Lung (tissue), 11 donors: ENCODE measurements at regions not wholly inside any gene's neighbourhood (a gene's known extent, or its start where the extent isn't known, plus 50 kb on each side); places are given as distances from the start of the nearest gene placed in this dataset.

Experiments
- ATAC-seq: fragments of 200-7000 bp; cut with Tn5 transposase; one replicate; pipeline ENCODE4 v1.9.1; 2020; ENCODE audit warnings: moderate number of reproducible peaks; ENCODE audit not compliant: insufficient read depth, low FRiP score
- DNase-seq, 3 donors: peaks; one replicate each; pipeline ENCODE4 v3.0.0-alpha.2; 2013 to 2017
- H3K27ac ChIP-seq, 2 donors: one replicate each; pipeline ENCODE4 v1.5.1; 2013; ENCODE audit warnings: mild to moderate bottlenecking in 2 of 2, moderate library complexity in 2 of 2, control low read depth in 1 of 2, inconsistent platforms in 1 of 2, low read depth in 1 of 2, low read length in 1 of 2
- H3K27me3 ChIP-seq, 3 donors: one replicate each; pipeline ENCODE4 v1.5.1; 2013; ENCODE audit warnings: low read length in 2 of 3; ENCODE audit not compliant: control insufficient read depth in 3 of 3, insufficient read depth in 3 of 3
- H3K36me3 ChIP-seq, 4 donors: one replicate each; pipeline ENCODE4 v1.5.1; 2013; ENCODE audit warnings: low read length in 4 of 4, mild to moderate bottlenecking in 1 of 4, moderate library complexity in 1 of 4; ENCODE audit not compliant: control insufficient read depth in 4 of 4, insufficient read depth in 4 of 4
- H3K4me1 ChIP-seq, 5 donors: one replicate each; pipeline ENCODE4 v1.5.1; 2013; ENCODE audit warnings: low read length in 5 of 5, mild to moderate bottlenecking in 2 of 5, moderate library complexity in 1 of 5; ENCODE audit not compliant: control insufficient read depth in 5 of 5, insufficient read depth in 5 of 5
- H3K4me3 ChIP-seq: one replicate; pipeline ENCODE4 v1.5.1; 2013; ENCODE audit warnings: mild to moderate bottlenecking, control low read depth, moderate library complexity
- H3K9ac ChIP-seq, 2 donors: one replicate each; pipeline ENCODE4 v1.5.1; 2013; ENCODE audit warnings: low read length in 2 of 2, control low read depth in 1 of 2; ENCODE audit not compliant: insufficient read depth in 1 of 2
- H3K9me3 ChIP-seq, 4 donors: one replicate each; pipeline ENCODE4 v1.5.1; 2013; ENCODE audit warnings: low read length in 3 of 4, mild to moderate bottlenecking in 1 of 4, moderate library complexity in 1 of 4; ENCODE audit not compliant: control insufficient read depth in 4 of 4, insufficient read depth in 3 of 4
- WGBS, 2 donors: extraction: QIAGEN DNeasy Blood & Tissue Kit; methylation state at CpG; one replicate each; pipeline ENCODE4 v1.1.7; 2013; 5-methylcytosine and 5-hydroxymethylcytosine counted together
- TF ChIP-seq, protein P1 (sequence below): IDR thresholded peaks from 2 replicates; pipeline ENCODE4 v1.5.1; 2012; ENCODE audit warnings: mild to moderate bottlenecking; ENCODE audit errors: control extremely low read depth, extremely low read depth
- donor health status: control.
- donor health status: control.
- donor health status: Bipolar disorder and iron deficiency.
- donor health status: healthy.
- donor health status: DM: yes; HTN: yes; CAD: no.

DNA sequence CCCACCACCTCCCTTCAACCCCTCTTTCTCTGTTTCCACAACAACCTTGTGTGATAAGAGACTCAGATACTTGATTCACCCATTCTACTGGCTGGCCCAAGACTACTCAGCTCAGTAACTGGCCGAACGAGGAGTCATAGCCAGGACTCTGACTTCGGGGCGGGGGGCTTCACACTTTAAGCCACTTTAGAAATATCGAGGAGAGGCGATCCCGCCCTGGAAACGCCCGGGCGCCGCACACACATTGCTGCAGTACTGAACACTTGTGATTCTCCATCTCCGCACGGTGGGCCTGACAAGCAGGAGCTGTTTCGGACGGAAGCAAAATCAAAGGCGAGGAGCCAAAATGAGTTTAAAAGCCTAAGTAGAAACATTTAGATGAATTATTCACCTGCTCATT lies 182.1 kb downstream of the NPHP4 start:
- Histone ChIP-seq H3K27me3 (peaks cover 0 to 14% (median 0%) of the 10 kb centered on the region in 3 donors), H3K4me1 (no peaks in the 10 kb centered on the region), H3K9me3 (peaks cover 0 to 5% (median under 1%) of the 10 kb centered on the region in 4 donors), H3K4me3 (no peak overlapping the region), H3K9ac (no peak overlapping the region), H3K27ac (no peak overlapping the region), H3K36me3 (no peaks in the 10 kb centered on the region)
- 82 to 92% methylated on average over 16 of the region's 16 CpGs for WGBS, 2 donors
- DNase-seq, result no peak
- ATAC-seq, result no peak
- TF ChIP-seq, protein P1, sequence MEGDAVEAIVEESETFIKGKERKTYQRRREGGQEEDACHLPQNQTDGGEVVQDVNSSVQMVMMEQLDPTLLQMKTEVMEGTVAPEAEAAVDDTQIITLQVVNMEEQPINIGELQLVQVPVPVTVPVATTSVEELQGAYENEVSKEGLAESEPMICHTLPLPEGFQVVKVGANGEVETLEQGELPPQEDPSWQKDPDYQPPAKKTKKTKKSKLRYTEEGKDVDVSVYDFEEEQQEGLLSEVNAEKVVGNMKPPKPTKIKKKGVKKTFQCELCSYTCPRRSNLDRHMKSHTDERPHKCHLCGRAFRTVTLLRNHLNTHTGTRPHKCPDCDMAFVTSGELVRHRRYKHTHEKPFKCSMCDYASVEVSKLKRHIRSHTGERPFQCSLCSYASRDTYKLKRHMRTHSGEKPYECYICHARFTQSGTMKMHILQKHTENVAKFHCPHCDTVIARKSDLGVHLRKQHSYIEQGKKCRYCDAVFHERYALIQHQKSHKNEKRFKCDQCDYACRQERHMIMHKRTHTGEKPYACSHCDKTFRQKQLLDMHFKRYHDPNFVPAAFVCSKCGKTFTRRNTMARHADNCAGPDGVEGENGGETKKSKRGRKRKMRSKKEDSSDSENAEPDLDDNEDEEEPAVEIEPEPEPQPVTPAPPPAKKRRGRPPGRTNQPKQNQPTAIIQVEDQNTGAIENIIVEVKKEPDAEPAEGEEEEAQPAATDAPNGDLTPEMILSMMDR, result no peak

DNA sequence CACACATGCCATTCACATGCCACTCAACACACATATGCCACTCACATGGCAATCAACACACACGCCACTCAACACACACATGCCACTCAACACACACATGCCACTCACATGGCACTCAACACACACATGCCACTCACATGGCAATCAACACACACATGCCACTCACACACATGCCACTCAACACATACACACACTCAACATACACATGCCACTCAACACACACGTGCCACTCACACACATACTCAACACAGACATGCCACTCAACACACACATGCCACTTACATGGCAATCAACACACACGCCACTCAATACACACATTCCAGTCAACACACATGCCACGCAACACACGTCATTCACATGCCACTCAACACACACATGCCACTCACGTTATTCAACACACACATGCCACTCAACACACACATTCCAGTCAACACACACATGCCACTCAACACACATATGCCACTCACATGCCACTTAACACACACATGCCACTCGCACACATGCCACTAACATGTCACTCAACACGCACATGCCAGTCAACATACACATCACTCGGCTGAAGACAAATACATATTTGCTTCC lies 182.9 kb downstream of the NPHP4 start:
- no peak overlapping the region for H3K27ac ChIP-seq
- H3K9ac ChIP-seq, result no peak overlapping the region
- TF ChIP-seq, protein P1, result no peak
- H3K9me3 ChIP-seq, result peaks cover 0 to 5% (median under 1%) of the 10 kb centered on the region in 4 donors
- H3K27me3 ChIP-seq, result peaks cover 0 to 14% (median 0%) of the 10 kb centered on the region in 3 donors
- H3K4me3 ChIP-seq, result no peak overlapping the region
- 88 to 91% methylated on average over 9 of the region's 9 CpGs for WGBS, 2 donors
- H3K36me3 ChIP-seq, result no peaks in the 10 kb centered on the region
- H3K4me1 ChIP-seq, result no peaks in the 10 kb centered on the region
- ATAC-seq (no peak), DNase-seq (no peak)

- no peaks in the 10 kb centered on the region for H3K36me3 ChIP-seq
- ATAC-seq, result no peak
- peaks cover 0 to 2% (median 0%) of the 10 kb centered on the region in 4 donors for H3K9me3 ChIP-seq
- H3K27me3 ChIP-seq, result peaks cover 0 to 2% (median 0%) of the 10 kb centered on the region in 3 donors
- no peak overlapping the region for H3K9ac ChIP-seq
- no peaks in the 10 kb centered on the region for H3K4me1 ChIP-seq
- H3K4me3 ChIP-seq, result no peak overlapping the region
- no peak overlapping the region for H3K27ac ChIP-seq
- TF ChIP-seq, protein P1, result no peak
- DNase-seq, result no peak
These were observed 188.4 kb downstream of the NPHP4 start for GRCh38 chr1:5803851-5804250.

DNA sequence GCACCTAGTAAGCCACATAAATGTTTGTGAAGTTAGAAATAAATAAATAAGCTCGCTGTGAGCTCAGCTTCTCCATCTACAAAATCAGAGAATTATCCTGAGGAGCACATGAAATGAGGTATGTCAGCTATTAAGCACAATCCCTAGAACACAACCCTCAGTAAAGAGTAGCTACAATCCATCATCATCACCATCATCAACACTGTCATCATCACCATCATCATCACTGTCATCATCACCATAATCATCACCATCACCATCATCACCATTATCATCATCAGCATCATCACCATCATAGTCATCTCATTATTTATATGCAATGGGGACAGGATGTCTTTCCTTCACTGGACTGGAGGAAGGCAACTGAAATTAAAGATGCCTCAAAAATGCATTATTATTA lies 189.6 kb downstream of the NPHP4 start:
- TF ChIP-seq, protein P1, result no peak
- Histone ChIP-seq H3K4me3 (no peak overlapping the region), H3K9ac (no peak overlapping the region), H3K27me3 (peaks cover 0 to 2% (median 0%) of the 10 kb centered on the region in 3 donors), H3K4me1 (no peaks in the 10 kb centered on the region), H3K36me3 (no peaks in the 10 kb centered on the region), H3K9me3 (peaks cover 0 to 11% (median 0%) of the 10 kb centered on the region in 4 donors), H3K27ac (no peak overlapping the region)
- ATAC-seq, result no peak
- 78 to 97% methylated on average over 1 of the region's 1 CpG for WGBS, 2 donors
- no peak for DNase-seq
